NT2/D1 (cell line): ENCODE measurements at regions not wholly inside any gene's neighbourhood (a gene's known extent, or its start where the extent isn't known, plus 50 kb on each side); places are given as distances from the start of the nearest gene placed in this dataset.

Source experiments
- SUZ12 ChIP-seq: IDR thresholded peaks from 2 replicates; pipeline ENCODE4 v1.6.1; 2011; ENCODE audit not compliant: insufficient read length, insufficient read depth; ENCODE audit errors: extremely low read depth
- YY1 ChIP-seq: IDR thresholded peaks from 2 replicates; pipeline ENCODE4 v1.6.1; 2011; ENCODE audit not compliant: insufficient read length, insufficient read depth
- ZNF274 ChIP-seq: IDR thresholded peaks from 2 replicates; pipeline ENCODE4 v1.6.1; 2011; ENCODE audit warnings: mild to moderate bottlenecking, low read depth, low read length

GRCh38 chr10:125547010-125547650 is 135.8 kb downstream of the TEX36 start:
- TF ChIP-seq ZNF274: no peak
- no peak for TF ChIP-seq SUZ12
- TF ChIP-seq YY1: no peak
